Activated CD4-positive, CD25-positive, alpha-beta regulatory T cell treated with anti-CD3 and anti-CD28 coated beads, Interleukin-2, amount 50 U/mL, for 72 hours (primary cell): ENCODE measurements at regions not wholly inside any gene's neighbourhood (a gene's known extent, or its start where the extent isn't known, plus 50 kb on each side); places are given as distances from the start of the nearest gene placed in this dataset.
"Not testable (repeated sequence)": the region's sequence is repeated elsewhere in the genome, so short reads cannot be mapped to it uniquely, and the experiment has no call there.

ENCODE experiments used
- DNase-seq: peaks from one replicate; pipeline ENCODE4 v3.0.0; 2021

DNA sequence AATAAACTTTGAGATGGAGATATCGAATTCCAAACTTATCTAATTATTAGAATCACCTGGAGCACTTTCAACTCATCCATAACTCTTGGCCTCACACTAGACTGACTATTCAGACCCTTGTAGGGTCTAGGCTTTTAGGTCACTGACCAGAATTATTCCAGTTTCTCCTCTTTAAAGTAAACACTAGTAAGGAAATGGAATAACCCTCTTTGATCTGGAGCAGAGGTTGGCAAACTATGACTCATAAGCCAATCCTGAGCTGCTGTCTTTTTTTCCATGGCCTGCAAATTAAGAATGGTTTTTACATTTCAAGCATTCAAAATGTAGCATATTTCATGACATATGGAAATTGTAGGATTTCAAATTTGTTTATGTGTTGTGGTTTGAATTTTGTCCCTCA, 1601.9 kb downstream of the REEP3 start:
- DNase-seq: no peak

GRCh38 chr10:65125212-65125611, 1604.0 kb downstream of the REEP3 start:
- no peak for DNase-seq

DNA sequence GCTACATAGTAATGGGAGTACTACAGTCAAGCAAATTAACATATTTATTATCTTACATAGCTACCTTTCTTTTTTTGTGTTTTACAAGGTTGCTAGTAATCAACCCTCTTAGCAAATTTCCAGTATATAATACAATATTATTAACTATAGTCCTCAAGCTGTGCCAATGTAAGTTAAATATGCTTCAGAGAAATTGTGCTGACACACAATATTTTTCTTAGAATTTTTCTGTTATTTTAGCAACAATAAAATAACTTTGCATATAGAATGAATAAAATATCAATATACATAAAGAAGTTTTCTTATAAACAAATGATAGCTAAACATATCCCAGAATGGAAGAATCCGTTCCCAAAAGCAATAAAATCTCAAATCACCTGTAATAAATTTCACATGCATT, 1605.1 kb downstream of the REEP3 start:
- DNase-seq: no peak

DNA sequence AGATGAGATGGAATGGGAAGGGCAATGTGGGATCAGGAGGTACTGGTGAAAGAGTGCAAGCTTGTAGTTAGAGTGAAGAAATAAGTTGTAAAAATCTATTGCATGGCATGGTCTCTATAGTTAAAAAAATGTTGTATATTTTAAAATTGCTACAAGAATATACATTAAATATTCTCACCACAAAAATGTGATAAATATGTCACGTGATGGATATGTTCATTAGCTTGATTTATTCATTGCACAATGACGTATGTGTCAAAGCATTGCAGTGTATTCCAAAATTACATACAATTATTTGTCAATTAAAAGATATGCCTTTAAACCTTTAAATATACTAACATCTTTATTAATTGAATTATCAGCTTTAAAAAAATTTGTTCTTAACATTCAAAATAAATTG, 1607.1 kb downstream of the REEP3 start:
- DNase-seq: no peak

GRCh38 chr10:65130162-65130758, 1609.1 kb downstream of the REEP3 start:
- DNase-seq: no peak

DNA sequence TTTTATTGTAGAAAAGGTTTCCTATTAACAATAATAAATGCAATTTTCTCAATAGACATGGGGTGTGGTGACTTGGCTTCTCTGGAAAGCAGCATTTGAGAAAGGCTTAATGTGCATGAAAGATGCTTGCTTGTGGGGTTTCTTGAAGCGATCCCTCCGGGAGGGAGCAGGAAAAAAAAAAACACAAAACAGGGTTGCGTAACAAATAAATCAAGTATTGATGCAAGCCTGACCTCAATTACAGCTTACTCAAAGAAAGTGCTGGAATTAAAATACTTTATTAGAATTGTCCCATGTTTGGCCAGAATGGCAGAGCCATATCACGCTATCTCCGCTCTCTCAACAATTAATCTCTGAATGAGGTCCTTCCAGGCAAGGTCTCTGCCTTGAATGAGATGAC, 1612.5 kb downstream of the REEP3 start:
- DNase-seq: no peak

DNA sequence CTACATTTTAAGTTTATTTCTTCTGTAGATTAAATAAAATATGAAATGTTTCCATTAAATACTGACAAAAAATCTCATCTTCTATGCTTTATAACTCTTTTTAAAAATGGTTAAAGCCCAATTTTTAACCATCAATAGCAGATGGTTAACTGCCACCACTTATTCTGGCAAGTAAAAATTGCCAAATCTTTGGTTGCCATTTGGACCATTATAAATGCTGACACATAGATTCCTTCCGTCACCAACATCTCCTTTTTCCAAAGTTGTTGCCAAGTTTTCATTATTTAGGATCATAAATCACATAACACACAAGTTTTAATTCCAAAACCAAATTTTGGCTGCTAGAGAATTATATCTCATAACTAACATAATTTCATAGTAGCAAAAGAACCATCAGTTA, 1614.3 kb downstream of the REEP3 start:
- no peak for DNase-seq

- DNase-seq: no peak
Measured at GRCh38 chr10:65142641-65143435, 1621.6 kb downstream of the REEP3 start.

DNA sequence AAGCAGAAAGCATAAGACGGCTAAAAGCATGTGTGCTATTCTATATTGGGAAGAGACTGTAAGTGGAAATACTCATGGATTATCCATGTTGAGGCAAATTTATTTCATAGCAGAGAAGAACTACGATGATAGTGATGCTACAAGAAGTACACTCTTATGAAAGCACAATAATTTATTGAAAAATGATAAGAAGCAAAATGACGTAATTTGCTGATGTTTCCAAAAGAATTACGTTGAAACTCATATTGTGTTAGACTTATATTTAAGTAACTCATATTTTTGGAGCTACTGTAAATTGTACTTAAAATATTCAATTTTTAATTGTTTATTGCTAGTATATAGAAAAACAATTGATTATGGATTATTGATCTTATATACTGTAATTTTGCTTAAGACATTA, 1622.5 kb downstream of the REEP3 start:
- DNase-seq: no peak

GRCh38 chr10:65149878-65150277, 1628.7 kb downstream of the REEP3 start:
- DNase-seq: no peak

DNA sequence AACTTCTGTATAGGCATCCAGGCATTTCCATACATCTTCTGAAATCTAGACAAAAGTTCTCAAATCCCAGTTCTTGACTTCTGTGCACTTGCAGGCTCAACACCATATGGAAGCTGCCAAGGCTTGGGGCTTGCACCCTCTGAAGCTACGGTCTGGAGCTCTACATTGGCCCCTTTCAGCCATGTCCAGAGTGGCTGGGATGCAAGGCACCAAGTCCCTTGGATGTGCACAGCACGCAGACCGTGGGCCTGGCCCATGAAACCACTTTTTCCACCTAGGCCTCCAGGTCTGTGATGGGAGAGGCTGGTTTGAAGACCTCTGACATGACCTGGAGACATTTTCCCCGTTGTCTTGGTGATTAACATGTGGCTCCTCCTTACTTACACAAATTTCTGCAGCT, 1645.1 kb downstream of the REEP3 start:
- no peak for DNase-seq

- no peak for DNase-seq
Measured at GRCh38 chr10:65172249-65172648, 1651.0 kb downstream of the REEP3 start.

DNA sequence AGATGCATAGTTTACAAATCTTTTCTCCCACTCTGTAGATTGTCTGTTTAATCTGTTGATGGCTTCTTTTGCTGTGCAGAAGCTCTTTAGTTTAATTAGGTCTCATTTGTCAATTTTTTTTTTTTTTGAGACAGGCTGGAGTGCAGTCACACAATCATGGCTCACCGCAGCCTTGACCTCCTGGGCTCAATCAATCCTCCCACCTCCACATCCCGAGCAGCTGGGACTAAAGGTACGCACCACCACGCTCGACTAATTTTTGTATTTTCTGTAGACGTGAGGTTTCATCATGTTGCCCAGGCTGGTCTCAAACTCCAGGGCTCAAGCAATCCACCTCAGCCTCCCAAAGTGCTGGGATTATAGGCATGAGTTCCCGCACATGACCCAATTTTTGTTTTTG, 1655.8 kb downstream of the REEP3 start:
- no peak for DNase-seq

- DNase-seq: no peak
Measured at GRCh38 chr10:65183236-65183635, 1662.0 kb downstream of the REEP3 start.

- not testable (repeated sequence) for DNase-seq
Measured at GRCh38 chr10:65186668-65187067, 1665.5 kb downstream of the REEP3 start.

GRCh38 chr10:65194126-65194525, 1672.9 kb downstream of the REEP3 start:
- no peak for DNase-seq

GRCh38 chr10:65194555-65194954, 1673.4 kb downstream of the REEP3 start:
- no peak for DNase-seq

- no peak for DNase-seq
Measured at GRCh38 chr10:65196111-65196510, 1674.9 kb downstream of the REEP3 start.

- no peak for DNase-seq
Measured at GRCh38 chr10:65197935-65198334, 1676.7 kb downstream of the REEP3 start.

DNA sequence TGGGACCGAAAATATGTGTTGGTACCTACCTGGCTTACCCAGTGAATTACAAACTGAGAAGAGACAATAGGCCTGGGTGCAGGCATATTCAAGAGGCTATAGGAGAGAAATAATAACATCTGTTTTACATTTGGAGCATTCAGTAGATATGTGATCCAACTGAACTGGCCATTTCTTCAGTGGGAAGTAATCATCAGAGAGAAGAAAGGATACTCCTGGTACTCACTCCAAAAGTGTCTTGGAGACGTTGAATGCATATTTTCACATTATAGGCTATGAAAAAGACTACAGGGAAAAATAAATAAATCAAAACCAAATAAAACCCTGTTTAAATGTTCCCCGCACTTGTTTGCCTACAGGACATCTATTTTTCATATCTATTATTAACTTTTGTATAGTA, 1680.3 kb downstream of the REEP3 start:
- DNase-seq: no peak

DNA sequence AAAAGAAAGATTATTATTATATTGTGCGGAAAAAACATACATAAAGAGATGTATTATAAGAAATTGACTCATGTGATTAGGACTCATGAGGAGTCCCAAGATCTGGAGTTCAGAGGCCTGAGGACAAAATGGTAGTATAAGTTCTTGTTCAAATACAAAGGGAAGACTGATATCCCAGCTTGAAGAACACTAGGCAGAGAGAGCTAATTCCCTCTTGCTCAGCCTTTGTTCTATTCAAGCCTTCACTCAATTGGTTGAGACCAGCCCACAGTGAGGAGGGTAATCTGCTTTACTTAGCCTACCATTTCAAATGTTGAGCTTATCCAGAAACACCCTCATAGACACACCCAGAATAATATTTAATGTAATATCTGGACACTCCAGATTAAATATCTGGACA, 1683.8 kb downstream of the REEP3 start:
- no peak for DNase-seq

- DNase-seq: no peak
Measured at GRCh38 chr10:65213170-65213569, 1692.0 kb downstream of the REEP3 start.

- no peak for DNase-seq
Measured at GRCh38 chr10:65219444-65219843, 1698.2 kb downstream of the REEP3 start.

GRCh38 chr10:65231148-65231547, 1694.7 kb upstream of the LRRTM3 start:
- no peak for DNase-seq

GRCh38 chr10:65234261-65234660, 1691.6 kb upstream of the LRRTM3 start:
- DNase-seq: no peak
